GM10266 (cell line): ENCODE measurements at regions not wholly inside any gene's neighbourhood (a gene's known extent, or its start where the extent isn't known, plus 50 kb on each side); places are given as distances from the start of the nearest gene placed in this dataset.

ENCODE experiments used
- DNase-seq: peaks from one replicate; pipeline ENCODE4 v3.0.0; 2012; ENCODE audit errors: extremely low spot score
- CTCF ChIP-seq: IDR thresholded peaks from 2 replicates; pipeline ENCODE4 v1.5.1; 2012; ENCODE audit warnings: mild to moderate bottlenecking, low read depth; ENCODE audit not compliant: control insufficient read depth, insufficient read depth; ENCODE audit errors: missing control alignments

GRCh38 chr10:107299606-107300005 lies 135.1 kb upstream of the SORCS1 start:
- TF ChIP-seq CTCF: no peak
- DNase-seq: no peak

GRCh38 chr10:107284187-107284586 lies 119.7 kb upstream of the SORCS1 start:
- no peak for DNase-seq
- no peak for TF ChIP-seq CTCF

GRCh38 chr10:107280293-107280692 lies 115.8 kb upstream of the SORCS1 start:
- DNase-seq: no peak
- no peak for TF ChIP-seq CTCF

GRCh38 chr10:107277591-107277990 lies 113.1 kb upstream of the SORCS1 start:
- TF ChIP-seq CTCF: no peak
- DNase-seq: no peak

GRCh38 chr10:107275806-107276205 lies 111.3 kb upstream of the SORCS1 start:
- TF ChIP-seq CTCF: no peak
- no peak for DNase-seq

GRCh38 chr10:107269626-107270025 lies 105.1 kb upstream of the SORCS1 start:
- no peak for DNase-seq
- TF ChIP-seq CTCF: no peak

GRCh38 chr10:107264742-107265141 lies 100.2 kb upstream of the SORCS1 start:
- no peak for TF ChIP-seq CTCF
- no peak for DNase-seq

GRCh38 chr10:107244122-107244521 lies 79.6 kb upstream of the SORCS1 start:
- no peak for TF ChIP-seq CTCF

More at GRCh38 chr10:107244122-107244521, 79.6 kb upstream of the SORCS1 start:
- no peak for DNase-seq
